Caco-2 (cell line): ENCODE measurements at regions not wholly inside any gene's neighbourhood (a gene's known extent, or its start where the extent isn't known, plus 50 kb on each side); places are given as distances from the start of the nearest gene placed in this dataset.

Experiments
- BruUV-seq: library from RNA; stranded (reverse); fragments of 400-500 nt; replicated peaks from 2 replicates; lab custom pipeline; 2021; lab: Mats Ljungman, UMichigan
- CTCF ChIA-PET: fragments of 300-600 bp; sonication (Branson Sonifier 250); formaldehyde crosslinking; loops from one replicate; lab custom pipeline; 2022; ENCODE audit warnings: antibody characterized with exemption; lab: Charles Lee
- POLR2A ChIA-PET: fragments of 300-600 bp; sonication (Branson Sonifier 250); formaldehyde crosslinking; loops from one replicate; lab custom pipeline; 2022; ENCODE audit warnings: antibody characterized with exemption; lab: Charles Lee
- DNase-seq, 2 experiments: peaks; one replicate each; pipeline versions ENCODE4 v3.0.0 to v3.0.0-alpha.2; 2020 to 2022
- H3K27me3 ChIP-seq: replicated peaks from 2 replicates; pipeline ENCODE4 v1.6.0; 2011; ENCODE audit warnings: low read length; ENCODE audit not compliant: control insufficient read depth, insufficient read depth
- H3K36me3 ChIP-seq: 2 replicates; pipeline ENCODE4 v1.5.1; 2011; ENCODE audit warnings: low read length; ENCODE audit not compliant: control insufficient read depth, insufficient read depth
- H3K4me1 ChIP-seq: fragments of 250-450 bp; sonication (Bioruptor Pico); 2 replicates; pipeline ENCODE4 v1.5.1; 2020; ENCODE audit warnings: mild to moderate bottlenecking
- H3K4me3 ChIP-seq: 2 replicates; pipeline ENCODE4 v1.5.1; 2011; ENCODE audit warnings: low read depth, mild to moderate bottlenecking, control low read depth, low read length
- H3K9me3 ChIP-seq: fragments of 250-450 bp; sonication (Bioruptor Pico); 2 replicates; pipeline ENCODE4 v1.5.1; 2020; ENCODE audit warnings: mild to moderate bottlenecking, moderate library complexity
- H3K27ac Mint-ChIP-seq: one replicate; pipeline ENCODE4 v1.8.0; 2022; ENCODE audit warnings: mixed read lengths; ENCODE audit not compliant: unreplicated experiment
- H3K27me3 Mint-ChIP-seq: one replicate; pipeline ENCODE4 v1.8.0; 2022; ENCODE audit warnings: mixed read lengths; ENCODE audit not compliant: insufficient read depth, unreplicated experiment
- H3K36me3 Mint-ChIP-seq: one replicate; pipeline ENCODE4 v1.8.0; 2022; ENCODE audit warnings: mild to moderate bottlenecking, mixed read lengths; ENCODE audit not compliant: insufficient read depth, unreplicated experiment
- H3K4me1 Mint-ChIP-seq: one replicate; pipeline ENCODE4 v1.8.0; 2022; ENCODE audit warnings: low read depth, mixed read lengths; ENCODE audit not compliant: unreplicated experiment
- H3K4me3 Mint-ChIP-seq: one replicate; pipeline ENCODE4 v1.8.0; 2022; ENCODE audit warnings: mild to moderate bottlenecking, moderate library complexity, mixed read lengths; ENCODE audit not compliant: unreplicated experiment
- H3K9me3 Mint-ChIP-seq: one replicate; pipeline ENCODE4 v1.8.0; 2022; ENCODE audit warnings: mixed read lengths; ENCODE audit not compliant: unreplicated experiment
- CTCF ChIP-seq, 2 experiments: fragments of 200-600 bp in 1 of 2; IDR thresholded peaks; 1 replicate in 1 of 2; 2 replicates in 1 of 2; pipeline versions ENCODE4 v1.5.1 to v1.8.0; 2011 to 2022; ENCODE audit warnings: antibody characterized with exemption in 1 of 2, control low read depth in 1 of 2, inconsistent platforms in 1 of 2, low read depth in 1 of 2, low read length in 1 of 2, mild to moderate bottlenecking in 1 of 2, moderate library complexity in 1 of 2; ENCODE audit not compliant: insufficient read depth in 1 of 2, severe bottlenecking in 1 of 2, unreplicated experiment in 1 of 2
- intact Hi-C: fragments of 100-400 bp; cut with micrococcal nuclease; formaldehyde crosslinking; loops from one replicate; pipeline ENCODE4 v1.10.0; 2022; ENCODE audit not compliant: unreplicated experiment

GRCh38 chr15:62902821-62903220 is 139.7 kb upstream of the TPM1 start:
- Histone ChIP-seq H3K9me3 (no peaks in the 10 kb centered on the region), H3K4me1 (peaks cover 15% of the 10 kb centered on the region), H3K36me3 (no peaks in the 10 kb centered on the region), H3K4me3 (no peak overlapping the region), H3K27me3 (no peaks in the 10 kb centered on the region)
- no peak overlapping the region for H3K4me3 Mint-ChIP-seq
- H3K27ac Mint-ChIP-seq: no peak overlapping the region
- H3K27me3 Mint-ChIP-seq: no peaks in the 10 kb centered on the region
- no peak for DNase-seq
- ChIA-PET CTCF (no interaction called here), POLR2A (no interaction called here)
- intact Hi-C loops: no loop called here
- peaks cover 18% of the 10 kb centered on the region for H3K4me1 Mint-ChIP-seq
- BruUV-seq: no TSS peak
- TF ChIP-seq CTCF (IDR thresholded peaks at IDR 0.05; ENCODE audit: insufficient read depth in 1 of 2, low read depth in 1 of 2, low read length in 1 of 2, severe bottlenecking in 1 of 2, unreplicated experiment in 1 of 2): no peak
- no peaks in the 10 kb centered on the region for H3K9me3 Mint-ChIP-seq
- no peaks in the 10 kb centered on the region for H3K36me3 Mint-ChIP-seq

- Histone ChIP-seq H3K27me3 (no peaks in the 10 kb centered on the region), H3K4me3 (no peak overlapping the region), H3K9me3 (no peaks in the 10 kb centered on the region), H3K4me1 (peaks cover 10% of the 10 kb centered on the region; the same call in 1 of the 2 replicates), H3K36me3 (no peaks in the 10 kb centered on the region)
- TF ChIP-seq CTCF (IDR thresholded peaks at IDR 0.05; ENCODE audit: insufficient read depth in 1 of 2, low read depth in 1 of 2, low read length in 1 of 2, severe bottlenecking in 1 of 2, unreplicated experiment in 1 of 2): no peak
- Mint-ChIP-seq H3K9me3 (no peaks in the 10 kb centered on the region), H3K27ac (no peak overlapping the region), H3K4me1 (peaks cover 12% of the 10 kb centered on the region), H3K27me3 (no peaks in the 10 kb centered on the region), H3K4me3 (no peak overlapping the region), H3K36me3 (no peaks in the 10 kb centered on the region)
- CTCF ChIA-PET: no interaction called here
- DNase-seq: no peak
- intact Hi-C loops: no loop called here
- no TSS peak for BruUV-seq
- POLR2A ChIA-PET: no interaction called here
Measured at GRCh38 chr15:62903437-62903836, 139.1 kb upstream of the TPM1 start.

GRCh38 chr15:62904041-62904910 is 138.3 kb upstream of the TPM1 start:
- H3K4me3 Mint-ChIP-seq: no peak overlapping the region
- intact Hi-C loops: no loop called here
- POLR2A ChIA-PET: no interaction called here
- Histone ChIP-seq H3K4me1 (0 out of 2 replicates have a peak, but pooled peaks cover 3% of the 10 kb centered on the region), H3K4me3 (no peak overlapping the region), H3K27me3 (no peaks in the 10 kb centered on the region), H3K9me3 (no peaks in the 10 kb centered on the region), H3K36me3 (no peaks in the 10 kb centered on the region)
- no peaks in the 10 kb centered on the region for H3K36me3 Mint-ChIP-seq
- CTCF ChIA-PET: no interaction called here
- H3K9me3 Mint-ChIP-seq: no peaks in the 10 kb centered on the region
- H3K4me1 Mint-ChIP-seq: peaks cover 12% of the 10 kb centered on the region
- no TSS peak for BruUV-seq
- no peak overlapping the region for H3K27ac Mint-ChIP-seq
- H3K27me3 Mint-ChIP-seq: no peaks in the 10 kb centered on the region
- DNase-seq: no peak
- TF ChIP-seq CTCF (IDR thresholded peaks at IDR 0.05; ENCODE audit: insufficient read depth in 1 of 2, low read depth in 1 of 2, low read length in 1 of 2, severe bottlenecking in 1 of 2, unreplicated experiment in 1 of 2): no peak
